GM12878 (cell line): ENCODE measurements at regions not wholly inside any gene's neighbourhood (a gene's known extent, or its start where the extent isn't known, plus 50 kb on each side); places are given as distances from the start of the nearest gene placed in this dataset.

Experiments used
- ATAC-seq: fragments of 200-7000 bp; cut with Tn5 transposase; 3 replicates; pipeline ENCODE4 v1.9.1; 2020; ENCODE audit warnings: mild to moderate bottlenecking, moderate library complexity
- BruUV-seq: library from RNA; stranded (reverse); fragments of 400-500 nt; replicated peaks from 2 replicates; lab custom pipeline; 2021; lab: Mats Ljungman, UMichigan
- CTCF ChIA-PET: fragments of 300-600 bp; sonication (Branson Sonifier 250); formaldehyde crosslinking; extraction: SDS; loops from one replicate; lab custom pipeline; 2021; ENCODE audit warnings: inconsistent platforms; lab: Yijun Ruan, JAX
- POLR2A ChIA-PET: fragments of 350-600 bp; formaldehyde crosslinking; extraction: SDS; loops from one replicate; lab custom pipeline; 2021; ENCODE audit warnings: inconsistent platforms; lab: Charles Lee
- RAD21 ChIA-PET: fragments of 300-600 bp; sonication (Branson Sonifier 250); formaldehyde crosslinking; loops from one replicate; lab custom pipeline; 2023; ENCODE audit warnings: antibody characterized with exemption; ENCODE audit not compliant: unreplicated experiment; lab: Charles Lee
- SMC1A ChIA-PET: fragments of 300-600 bp; sonication (Branson Sonifier 250); formaldehyde crosslinking; loops from one replicate; lab custom pipeline; 2023; ENCODE audit not compliant: unreplicated experiment, uncharacterized antibody; lab: Charles Lee
- DNase-seq: peaks from one replicate; pipeline ENCODE4 v3.0.0-alpha.2; 2011; ENCODE audit warnings: low read depth, low spot score
- FAIRE-seq: peaks from 3 replicates; lab custom pipeline; 2011; peaks lifted over from hg19 to GRCh38; lab: Jason Lieb, UNC
- H2AFZ ChIP-seq: 2 replicates; pipeline ENCODE4 v1.6.0; 2011; ENCODE audit warnings: low read depth, low read length, control low read depth; ENCODE audit not compliant: control insufficient read depth
- H3K27ac ChIP-seq: 2 replicates; pipeline ENCODE4 v1.5.1; 2011; ENCODE audit warnings: control low read depth; ENCODE audit not compliant: control insufficient read depth, insufficient read depth
- H3K27me3 ChIP-seq, 2 experiments: replicated peaks in 1 of 2; 2 replicates each; pipeline versions ENCODE4 v1.6.0 to v1.6.1; 2011; ENCODE audit warnings: low read length in 1 of 2; ENCODE audit not compliant: control insufficient read depth in 2 of 2, insufficient read depth in 2 of 2
- H3K36me3 ChIP-seq, 2 experiments: 2 replicates each; pipeline ENCODE4 v1.5.1; 2011; ENCODE audit warnings: low read length in 1 of 2; ENCODE audit not compliant: control insufficient read depth in 2 of 2, insufficient read depth in 2 of 2
- H3K4me1 ChIP-seq: 2 replicates; pipeline ENCODE4 v1.6.1; 2011; ENCODE audit warnings: mild to moderate bottlenecking, low read length, moderate library complexity, mixed read lengths; ENCODE audit not compliant: control insufficient read depth, insufficient read depth
- H3K4me2 ChIP-seq: 2 replicates; pipeline ENCODE4 v1.6.0; 2011; ENCODE audit warnings: control low read depth; ENCODE audit not compliant: control insufficient read depth, insufficient read depth
- H3K4me3 ChIP-seq: fragments of 200-600 bp; sonication (generic); 2 replicates; pipeline ENCODE4 v1.5.1; 2016
- H3K79me2 ChIP-seq: 2 replicates; pipeline ENCODE4 v1.6.0; 2011; ENCODE audit warnings: low read length; ENCODE audit not compliant: control insufficient read depth, insufficient read depth
- H3K9ac ChIP-seq: 2 replicates; pipeline ENCODE4 v1.8.0; 2011; ENCODE audit warnings: low read length, control low read depth, mixed read lengths; ENCODE audit not compliant: control insufficient read depth, insufficient read depth
- H3K9me3 ChIP-seq: replicated peaks from 3 replicates; pipeline ENCODE4 v1.5.1; 2011; ENCODE audit warnings: mild to moderate bottlenecking, low read length; ENCODE audit not compliant: control insufficient read depth, insufficient read depth
- H4K20me1 ChIP-seq: 2 replicates; pipeline ENCODE4 v1.6.0; 2011; ENCODE audit not compliant: control insufficient read depth, insufficient read depth
- ATF7 ChIP-seq: fragments of 450-650 bp; IDR thresholded peaks from 2 replicates; pipeline ENCODE4 v1.6.1; 2016; ENCODE audit warnings: low read depth, mild to moderate bottlenecking
- CEBPB ChIP-seq, 2 experiments: fragments of 150-350 bp in 1 of 2; IDR thresholded peaks; 2 replicates each; pipeline ENCODE4 v1.6.1; 2012 to 2014; ENCODE audit warnings: low read depth in 2 of 2, low read length in 2 of 2, borderline replicate concordance in 1 of 2, inconsistent platforms in 1 of 2
- CHD2 ChIP-seq: IDR thresholded peaks from 2 replicates; pipeline ENCODE4 v1.6.1; 2011; ENCODE audit warnings: low read depth, low read length, improper control_type of control experiment, borderline replicate concordance
- GABPA ChIP-seq: IDR thresholded peaks from 2 replicates; pipeline ENCODE4 v1.6.1; 2014; ENCODE audit warnings: antibody characterized with exemption, low read depth, mild to moderate bottlenecking, inconsistent platforms
- KLF5 ChIP-seq: fragments of 450-650 bp; IDR thresholded peaks from 2 replicates; pipeline ENCODE4 v1.6.1; 2014; ENCODE audit warnings: mild to moderate bottlenecking; ENCODE audit not compliant: partially characterized antibody
- MEF2B ChIP-seq: fragments of 450-650 bp; IDR thresholded peaks from 2 replicates; pipeline ENCODE4 v1.6.1; 2018; ENCODE audit warnings: mild to moderate bottlenecking, moderate library complexity; ENCODE audit not compliant: partially characterized antibody, poor library complexity, severe bottlenecking
- MLLT1 ChIP-seq: fragments of 450-650 bp; IDR thresholded peaks from 2 replicates; pipeline ENCODE4 v1.6.1; 2016; ENCODE audit warnings: mild to moderate bottlenecking
- MTA3 ChIP-seq: IDR thresholded peaks from 2 replicates; pipeline ENCODE4 v1.6.1; 2012; ENCODE audit warnings: low read length, inconsistent platforms, borderline replicate concordance
- MYC ChIP-seq: IDR thresholded peaks from 2 replicates; pipeline ENCODE4 v1.6.1; 2011; ENCODE audit warnings: mild to moderate bottlenecking, low read length, moderate library complexity, inconsistent platforms; ENCODE audit not compliant: insufficient read depth, insufficient replicate concordance, insufficient read length, severe bottlenecking
- NR2F1 ChIP-seq: fragments of 450-650 bp; conservative IDR thresholded peaks from 2 replicates; pipeline ENCODE4 v1.6.1; 2017; ENCODE audit warnings: mild to moderate bottlenecking
- PAX5 ChIP-seq: IDR thresholded peaks from 2 replicates; pipeline ENCODE4 v1.6.1; 2011; ENCODE audit warnings: low read depth, low read length, borderline replicate concordance
- POLR2AphosphoS5 ChIP-seq: IDR thresholded peaks from 2 replicates; pipeline ENCODE4 v1.6.1; 2011; ENCODE audit warnings: mild to moderate bottlenecking, low read length, inconsistent platforms
- RAD51 ChIP-seq: fragments of 450-650 bp; IDR thresholded peaks from 2 replicates; pipeline ENCODE4 v1.6.1; 2016; ENCODE audit warnings: moderate library complexity, mild to moderate bottlenecking, inconsistent platforms
- RBBP5 ChIP-seq: fragments of 200-600 bp; sonication (generic); conservative IDR thresholded peaks from 2 replicates; pipeline ENCODE4 v1.6.1; 2016
- RELA ChIP-seq: fragments of 450-650 bp; IDR thresholded peaks from 2 replicates; pipeline ENCODE4 v1.8.0; 2014; ENCODE audit warnings: borderline replicate concordance; ENCODE audit not compliant: partially characterized antibody
- SMC3 ChIP-seq: IDR thresholded peaks from 2 replicates; pipeline ENCODE4 v1.6.1; 2011; ENCODE audit warnings: low read length, improper control_type of control experiment, borderline replicate concordance
- TBL1XR1 ChIP-seq: IDR thresholded peaks from 2 replicates; pipeline ENCODE4 v1.6.1; 2012; ENCODE audit warnings: low read depth, low read length, improper control_type of control experiment
- ZZZ3 ChIP-seq: IDR thresholded peaks from 2 replicates; pipeline ENCODE4 v1.6.1; 2011; ENCODE audit warnings: low read depth; ENCODE audit not compliant: control insufficient read depth, insufficient read length
- WGBS: methylation state at CpG from one replicate; pipeline ENCODE4 v1.1.6; 2016; ENCODE audit warnings: low lambda C conversion rate; ENCODE audit not compliant: insufficient replicate concordance, insufficient coverage; ENCODE audit errors: missing lambda C conversion rate; 5-methylcytosine and 5-hydroxymethylcytosine counted together
- in situ Hi-C: fragments of 300-500 bp; cut with MboI; formaldehyde crosslinking; loops from 9 replicates; pipeline ENCODE4 v1.14.3; 2018; ENCODE audit warnings: mixed read lengths
- intact Hi-C: fragments of 100-400 bp; cut with micrococcal nuclease; formaldehyde crosslinking; loops from one replicate; pipeline ENCODE4 v1.14.2; 2022; ENCODE audit not compliant: unreplicated experiment
- TF ChIP-seq, protein P1 (sequence below): fragments of 450-650 bp; IDR thresholded peaks from 2 replicates; pipeline ENCODE4 v1.6.1; 2016; ENCODE audit warnings: mild to moderate bottlenecking, moderate library complexity, borderline replicate concordance

GRCh38 chr4:188300385-188300784 lies 161.1 kb downstream of the TRIML1 start:
- no peak overlapping the region for H3K9ac ChIP-seq
- ATAC-seq, result no peak
- ChIA-PET CTCF (no interaction called here), RAD21 (no interaction called here), POLR2A (no interaction called here), SMC1A (no interaction called here)
- no peaks in the 10 kb centered on the region for H3K9me3 ChIP-seq
- TF ChIP-seq MTA3 (no peak), CEBPB (IDR thresholded peaks at IDR 0.05; ENCODE audit: borderline replicate concordance in 1 of 2, low read depth in 2 of 2, low read length in 2 of 2) (no peak), GABPA (no peak), SMC3 (no peak), POLR2AphosphoS5 (no peak), ZZZ3 (no peak), NR2F1 (no peak), RELA (no peak), PAX5 (no peak), MYC (no peak), MLLT1 (no peak), RAD51 (no peak), RBBP5 (no peak), ATF7 (no peak), TBL1XR1 (no peak), MEF2B (no peak), CHD2 (no peak), KLF5 (no peak)
- TF ChIP-seq, protein P1, sequence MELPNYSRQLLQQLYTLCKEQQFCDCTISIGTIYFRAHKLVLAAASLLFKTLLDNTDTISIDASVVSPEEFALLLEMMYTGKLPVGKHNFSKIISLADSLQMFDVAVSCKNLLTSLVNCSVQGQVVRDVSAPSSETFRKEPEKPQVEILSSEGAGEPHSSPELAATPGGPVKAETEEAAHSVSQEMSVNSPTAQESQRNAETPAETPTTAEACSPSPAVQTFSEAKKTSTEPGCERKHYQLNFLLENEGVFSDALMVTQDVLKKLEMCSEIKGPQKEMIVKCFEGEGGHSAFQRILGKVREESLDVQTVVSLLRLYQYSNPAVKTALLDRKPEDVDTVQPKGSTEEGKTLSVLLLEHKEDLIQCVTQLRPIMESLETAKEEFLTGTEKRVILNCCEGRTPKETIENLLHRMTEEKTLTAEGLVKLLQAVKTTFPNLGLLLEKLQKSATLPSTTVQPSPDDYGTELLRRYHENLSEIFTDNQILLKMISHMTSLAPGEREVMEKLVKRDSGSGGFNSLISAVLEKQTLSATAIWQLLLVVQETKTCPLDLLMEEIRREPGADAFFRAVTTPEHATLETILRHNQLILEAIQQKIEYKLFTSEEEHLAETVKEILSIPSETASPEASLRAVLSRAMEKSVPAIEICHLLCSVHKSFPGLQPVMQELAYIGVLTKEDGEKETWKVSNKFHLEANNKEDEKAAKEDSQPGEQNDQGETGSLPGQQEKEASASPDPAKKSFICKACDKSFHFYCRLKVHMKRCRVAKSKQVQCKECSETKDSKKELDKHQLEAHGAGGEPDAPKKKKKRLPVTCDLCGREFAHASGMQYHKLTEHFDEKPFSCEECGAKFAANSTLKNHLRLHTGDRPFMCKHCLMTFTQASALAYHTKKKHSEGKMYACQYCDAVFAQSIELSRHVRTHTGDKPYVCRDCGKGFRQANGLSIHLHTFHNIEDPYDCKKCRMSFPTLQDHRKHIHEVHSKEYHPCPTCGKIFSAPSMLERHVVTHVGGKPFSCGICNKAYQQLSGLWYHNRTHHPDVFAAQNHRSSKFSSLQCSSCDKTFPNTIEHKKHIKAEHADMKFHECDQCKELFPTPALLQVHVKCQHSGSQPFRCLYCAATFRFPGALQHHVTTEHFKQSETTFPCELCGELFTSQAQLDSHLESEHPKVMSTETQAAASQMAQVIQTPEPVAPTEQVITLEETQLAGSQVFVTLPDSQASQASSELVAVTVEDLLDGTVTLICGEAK, result no peak
- H3K4me2 ChIP-seq, result no peak overlapping the region
- BruUV-seq, result no TSS peak
- in situ Hi-C loops, result no loop called here
- no peaks in the 10 kb centered on the region for H3K79me2 ChIP-seq
- H3K4me3 ChIP-seq, result no peak overlapping the region
- no peaks in the 10 kb centered on the region for H4K20me1 ChIP-seq
- no peaks in the 10 kb centered on the region for H3K27me3 ChIP-seq
- H3K4me1 ChIP-seq, result no peaks in the 10 kb centered on the region
- intact Hi-C loops, result no loop called here
- 9% methylated on average over 4 of the region's 4 CpGs for WGBS
- no peak overlapping the region for H2AFZ ChIP-seq
- no peak for FAIRE-seq
- no peak overlapping the region for H3K27ac ChIP-seq
- no peak for DNase-seq
- no peaks in the 10 kb centered on the region for H3K36me3 ChIP-seq
